Stimulated activated CD4-positive, alpha-beta T cell treated with anti-CD3 and anti-CD28 coated beads, Interleukin-2, amount 100 ng/mL, for 48 hours (primary cell): ENCODE measurements at regions not wholly inside any gene's neighbourhood (a gene's known extent, or its start where the extent isn't known, plus 50 kb on each side); places are given as distances from the start of the nearest gene placed in this dataset.
A peak's percentile ranks its signal among the peaks of the same experiment; 100 is the strongest.

ENCODE experiments used
- DNase-seq, 2 donors: peaks; one replicate each; pipeline ENCODE4 v3.0.0-alpha.2; 2020

DNA sequence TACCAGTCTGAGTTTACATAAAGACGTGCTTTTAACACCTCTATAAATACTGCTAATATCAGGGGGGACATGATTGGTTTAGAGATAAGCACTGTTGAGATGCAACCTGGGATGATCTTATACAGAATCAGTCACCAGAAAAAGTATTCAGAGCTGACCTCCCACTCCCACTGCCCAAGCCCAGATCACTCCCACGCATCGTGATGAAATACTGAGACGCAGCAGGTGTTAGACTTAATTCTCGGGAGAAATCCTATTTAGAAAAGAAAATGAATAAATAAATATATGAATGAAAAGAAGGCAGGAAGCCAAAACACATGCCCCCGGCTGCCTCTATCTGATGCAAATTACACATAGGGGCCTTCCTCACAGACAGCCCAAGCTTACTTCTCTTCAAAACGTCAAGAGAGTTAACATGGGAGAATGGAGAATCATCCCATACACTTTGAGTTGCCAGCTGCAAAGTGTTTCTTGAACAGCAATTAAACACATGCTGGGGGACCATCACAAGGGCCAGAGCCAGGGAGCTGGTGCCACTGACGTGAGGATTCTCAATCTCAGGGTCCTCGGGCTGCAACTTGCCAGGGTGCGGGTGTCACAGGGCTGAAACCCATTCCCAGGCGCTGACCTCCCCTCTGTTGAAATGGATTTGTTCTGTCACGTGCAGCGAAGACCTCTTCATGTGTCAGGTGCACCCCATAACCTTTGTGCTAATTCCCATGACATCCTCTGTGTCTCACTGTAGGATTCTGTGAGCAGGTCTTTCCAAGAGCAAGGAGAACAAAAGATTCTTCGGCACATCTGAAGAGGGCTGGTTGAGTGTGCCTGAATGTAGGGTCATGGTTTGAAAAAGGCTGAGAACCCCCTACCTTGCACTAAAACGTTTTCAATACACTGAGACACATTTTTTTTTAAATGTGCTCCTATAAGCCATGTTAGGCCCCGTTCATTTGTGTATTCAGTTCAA, 764.2 kb upstream of the ARRDC4 start:
- DNase-seq: no peak

DNA sequence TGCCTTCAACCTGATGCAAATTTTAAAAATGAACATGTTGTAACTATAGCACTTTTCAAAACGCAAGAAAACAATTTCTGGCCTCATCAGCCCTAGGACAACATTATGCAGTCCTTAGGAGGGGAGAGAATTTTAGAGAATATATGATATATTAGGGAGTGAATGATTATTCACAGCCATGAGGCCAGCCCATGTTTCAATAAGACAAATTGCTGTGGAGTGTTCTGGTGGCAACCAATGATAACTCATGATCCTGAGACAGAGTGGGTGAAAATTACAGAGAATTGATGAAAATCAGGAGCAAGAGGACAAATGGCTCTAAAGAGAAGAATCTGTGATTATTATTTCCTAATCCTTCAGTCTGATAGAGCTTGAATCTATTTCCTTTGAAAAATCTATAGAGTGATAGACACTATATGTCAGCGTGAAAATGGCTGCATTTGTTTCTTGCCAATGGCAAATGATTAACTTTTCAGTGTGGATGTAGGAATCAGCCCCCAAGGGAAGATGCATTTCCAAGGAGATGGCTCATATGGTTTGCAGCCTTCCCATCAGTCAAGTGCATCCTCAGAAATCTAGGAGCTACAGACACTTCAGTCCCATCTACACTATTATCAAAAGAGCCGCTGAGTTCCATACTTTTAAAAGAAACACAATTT, 761.0 kb upstream of the ARRDC4 start:
- no peak for DNase-seq

GRCh38 chr15:97200161-97200560, 760.3 kb upstream of the ARRDC4 start:
- no peak for DNase-seq

DNA sequence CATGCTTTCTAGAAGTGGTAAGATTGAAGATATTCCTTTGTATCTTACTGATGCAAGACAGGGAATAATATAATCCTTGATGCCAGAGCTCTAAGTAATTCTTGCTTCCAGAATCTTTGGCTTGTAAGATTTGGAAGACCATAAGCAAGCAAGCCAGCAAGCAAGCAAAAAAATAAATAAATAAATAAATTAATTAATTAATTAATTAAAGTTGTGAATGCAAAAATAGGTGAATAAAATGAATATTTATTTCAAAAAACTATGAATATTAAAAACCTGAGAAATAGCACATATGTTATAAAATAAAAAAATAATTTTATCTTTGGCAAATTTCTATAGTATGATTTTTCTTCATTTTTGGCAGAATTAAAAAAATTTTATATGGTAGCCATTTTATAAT, 750.2 kb upstream of the ARRDC4 start:
- no peak for DNase-seq

GRCh38 chr15:97215629-97216028, 744.9 kb upstream of the ARRDC4 start:
- DNase-seq: no peak

GRCh38 chr15:97224191-97224641, 736.3 kb upstream of the ARRDC4 start:
- no peak for DNase-seq

GRCh38 chr15:97234851-97235610, 725.5 kb upstream of the ARRDC4 start:
- DNase-seq: peak; percentile 15 to 33

DNA sequence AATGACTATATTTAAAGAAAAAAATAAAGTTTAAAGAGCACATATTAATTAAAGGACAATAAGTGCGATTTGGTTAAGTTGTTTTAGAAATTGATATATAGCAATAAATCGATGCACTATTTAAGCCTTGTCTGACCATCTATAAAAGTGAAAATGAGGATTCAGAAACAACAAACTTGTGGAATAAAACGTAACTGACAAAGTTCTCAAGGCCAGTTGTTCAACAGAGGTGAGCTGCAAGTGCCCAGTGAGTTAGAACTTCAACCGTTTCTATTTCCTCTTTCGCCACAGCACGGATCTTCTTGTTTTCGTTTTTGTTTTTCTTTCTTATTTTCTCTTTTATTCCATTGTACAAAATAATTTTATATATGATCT, 724.9 kb upstream of the ARRDC4 start:
- no peak for DNase-seq

DNA sequence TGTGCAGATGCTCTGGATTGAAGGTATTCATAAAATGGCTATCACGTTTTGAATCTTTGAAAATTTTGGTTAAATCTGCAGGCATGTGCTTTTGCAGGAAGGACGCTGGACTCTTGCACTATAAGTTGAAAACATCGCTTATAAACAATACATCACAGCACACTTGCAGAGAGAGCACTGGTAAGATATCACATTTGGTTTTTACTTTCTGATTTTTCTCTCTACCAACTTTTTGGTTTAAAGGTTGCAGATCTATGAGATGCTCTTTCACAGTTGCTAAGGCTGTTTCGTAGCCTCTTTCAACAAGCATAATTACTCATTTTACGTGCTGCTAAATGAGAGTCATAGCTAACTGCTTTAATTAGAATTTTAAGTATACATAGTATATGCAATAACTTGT, 724.4 kb upstream of the ARRDC4 start:
- DNase-seq: no peak

DNA sequence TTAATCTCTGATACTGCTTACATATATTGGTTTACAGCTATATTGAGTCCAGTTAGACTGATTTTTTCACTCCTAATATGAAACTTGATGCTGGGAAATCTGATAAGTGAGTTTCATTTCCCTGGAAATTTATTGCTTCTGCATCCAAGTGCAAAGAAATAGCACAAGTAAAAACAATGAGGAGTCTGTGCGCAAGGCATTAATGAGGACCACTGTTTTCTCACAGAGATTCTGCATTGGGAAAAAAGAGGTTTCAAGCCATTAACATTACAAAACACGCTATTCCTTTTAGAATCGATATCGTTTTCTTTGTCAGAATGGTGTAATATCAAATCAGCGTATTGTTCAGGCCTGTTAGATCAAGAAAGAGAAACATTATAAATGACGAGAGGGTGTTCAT, 723.3 kb upstream of the ARRDC4 start:
- DNase-seq: no peak

DNA sequence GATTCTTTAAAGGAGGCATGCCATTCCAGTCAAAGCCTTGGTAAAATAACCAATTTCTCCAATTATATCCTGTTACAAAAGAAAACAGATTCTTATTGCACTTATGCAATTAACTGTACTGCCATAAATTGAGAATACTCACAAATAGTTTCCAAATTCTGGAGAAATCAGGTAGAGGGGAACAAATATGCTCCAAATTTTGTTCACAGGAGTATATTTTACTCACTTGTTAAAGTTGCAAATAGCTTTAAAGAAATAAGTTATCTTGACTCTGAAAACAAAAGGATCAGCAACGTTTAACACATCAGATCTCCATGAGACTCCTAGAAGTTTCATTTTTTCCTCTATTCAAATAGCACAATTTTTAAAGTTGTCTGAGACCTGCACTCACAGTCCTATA, 712.1 kb upstream of the ARRDC4 start:
- DNase-seq: no peak

- no peak for DNase-seq
Observed at GRCh38 chr15:97259943-97260342, 700.6 kb upstream of the ARRDC4 start.

DNA sequence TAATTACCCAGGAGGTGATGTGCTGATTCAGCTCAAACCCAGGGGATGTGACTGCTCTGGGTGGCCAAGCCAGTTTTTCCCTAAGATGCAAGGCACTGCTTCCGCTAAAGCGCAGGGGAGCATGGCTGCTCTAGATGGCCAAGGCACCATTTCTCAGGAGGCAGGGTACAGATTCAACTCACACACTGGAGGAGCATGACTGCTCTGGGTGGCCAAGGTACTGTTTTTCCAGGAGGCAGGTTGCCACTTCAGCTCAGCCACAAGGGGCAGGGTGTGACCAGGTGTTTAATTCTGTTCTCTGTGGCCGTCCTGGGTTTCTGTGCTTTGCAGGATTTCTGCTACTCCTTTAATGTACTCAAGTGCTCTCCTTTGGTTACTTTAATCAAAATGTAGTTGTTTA, 659.3 kb upstream of the ARRDC4 start:
- DNase-seq: no peak

GRCh38 chr15:97316362-97316761, 644.1 kb upstream of the ARRDC4 start:
- DNase-seq: no peak

DNA sequence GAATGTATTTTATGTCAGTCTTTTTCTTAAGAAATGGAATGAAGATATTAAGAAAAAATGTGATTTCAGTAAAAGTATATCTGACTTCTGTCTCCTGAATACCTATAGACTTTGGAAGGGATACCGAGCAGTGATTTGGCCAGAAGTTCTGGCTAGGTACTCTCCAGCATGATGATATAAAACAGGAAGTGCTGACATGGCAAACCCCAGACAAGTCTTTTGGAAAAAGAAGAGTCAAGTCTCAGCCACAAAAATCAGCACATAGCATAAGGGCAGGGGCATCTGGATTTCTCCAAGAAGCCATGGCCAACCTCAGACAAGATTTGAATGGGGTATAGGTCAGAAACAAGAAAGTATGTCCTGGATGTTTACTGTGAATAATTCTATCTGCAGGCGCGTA, 643.3 kb upstream of the ARRDC4 start:
- no peak for DNase-seq

- no peak for DNase-seq
Observed at GRCh38 chr15:97319291-97319690, 641.2 kb upstream of the ARRDC4 start.

- DNase-seq: no peak
Observed at GRCh38 chr15:97346221-97346620, 614.3 kb upstream of the ARRDC4 start.

DNA sequence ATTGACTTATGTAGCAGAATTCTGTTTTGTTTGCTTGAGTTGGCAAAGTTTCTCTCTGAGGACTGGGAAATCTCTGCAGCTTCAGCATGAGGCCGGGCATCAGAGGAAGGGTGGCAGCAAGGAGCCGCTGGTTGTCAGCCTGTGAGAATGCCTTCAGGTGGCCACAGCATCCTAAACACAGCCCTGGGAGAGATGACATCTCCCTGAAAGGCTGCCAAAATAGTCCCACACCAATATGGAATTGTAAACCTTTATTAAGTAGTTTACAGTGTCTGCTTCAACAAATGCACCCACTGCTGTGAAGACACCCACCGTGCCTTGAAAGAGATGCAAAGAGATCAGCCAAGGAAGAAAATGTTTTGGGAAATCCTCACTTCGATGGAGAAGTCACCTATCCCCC, 609.7 kb upstream of the ARRDC4 start:
- DNase-seq: no peak

- DNase-seq: no peak
Observed at GRCh38 chr15:97383516-97383915, 577.0 kb upstream of the ARRDC4 start.

DNA sequence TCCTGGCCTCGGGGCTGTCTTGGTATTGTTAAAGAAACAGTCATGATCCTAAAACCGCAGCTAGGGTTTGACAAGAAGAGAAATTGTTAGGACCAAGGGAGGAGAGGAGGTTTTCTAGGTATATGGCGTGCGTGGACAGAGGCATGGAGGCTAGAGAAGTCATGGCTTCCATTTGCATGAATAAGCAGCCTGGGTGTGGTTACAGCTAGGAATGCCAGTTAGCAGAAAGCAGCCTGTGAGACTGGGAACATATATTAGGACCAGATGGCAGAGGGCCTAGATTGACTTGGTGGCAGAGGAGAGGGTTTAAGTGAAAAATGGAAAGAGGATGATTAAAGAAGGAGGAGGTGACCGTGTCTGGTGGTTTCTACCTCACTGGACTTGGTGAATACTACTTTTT, 573.6 kb upstream of the ARRDC4 start:
- DNase-seq: no peak

GRCh38 chr15:97401195-97401594, 559.3 kb upstream of the ARRDC4 start:
- DNase-seq: no peak

GRCh38 chr15:97401970-97402369, 558.5 kb upstream of the ARRDC4 start:
- DNase-seq: no peak

- no peak for DNase-seq
Observed at GRCh38 chr15:97406841-97407240, 553.7 kb upstream of the ARRDC4 start.
